NT2/D1 (cell line): ENCODE measurements at regions not wholly inside any gene's neighbourhood (a gene's known extent, or its start where the extent isn't known, plus 50 kb on each side); places are given as distances from the start of the nearest gene placed in this dataset.

Experiments
- YY1 ChIP-seq: IDR thresholded peaks from 2 replicates; pipeline ENCODE4 v1.6.1; 2011; ENCODE audit not compliant: insufficient read length, insufficient read depth
- ZNF274 ChIP-seq: IDR thresholded peaks from 2 replicates; pipeline ENCODE4 v1.6.1; 2011; ENCODE audit warnings: mild to moderate bottlenecking, low read depth, low read length

- TF ChIP-seq ZNF274 (no peak), YY1 (no peak)
These were observed 658.2 kb downstream of the NUP35 start for GRCh38 chr2:183782436-183782835.
